ENCODE measurements at regions not wholly inside any gene's neighbourhood (a gene's known extent, or its start where the extent isn't known, plus 50 kb on each side); places are given as distances from the start of the nearest gene placed in this dataset.
A peak's percentile ranks its signal among the peaks of the same experiment; 100 is the strongest.

DNA sequence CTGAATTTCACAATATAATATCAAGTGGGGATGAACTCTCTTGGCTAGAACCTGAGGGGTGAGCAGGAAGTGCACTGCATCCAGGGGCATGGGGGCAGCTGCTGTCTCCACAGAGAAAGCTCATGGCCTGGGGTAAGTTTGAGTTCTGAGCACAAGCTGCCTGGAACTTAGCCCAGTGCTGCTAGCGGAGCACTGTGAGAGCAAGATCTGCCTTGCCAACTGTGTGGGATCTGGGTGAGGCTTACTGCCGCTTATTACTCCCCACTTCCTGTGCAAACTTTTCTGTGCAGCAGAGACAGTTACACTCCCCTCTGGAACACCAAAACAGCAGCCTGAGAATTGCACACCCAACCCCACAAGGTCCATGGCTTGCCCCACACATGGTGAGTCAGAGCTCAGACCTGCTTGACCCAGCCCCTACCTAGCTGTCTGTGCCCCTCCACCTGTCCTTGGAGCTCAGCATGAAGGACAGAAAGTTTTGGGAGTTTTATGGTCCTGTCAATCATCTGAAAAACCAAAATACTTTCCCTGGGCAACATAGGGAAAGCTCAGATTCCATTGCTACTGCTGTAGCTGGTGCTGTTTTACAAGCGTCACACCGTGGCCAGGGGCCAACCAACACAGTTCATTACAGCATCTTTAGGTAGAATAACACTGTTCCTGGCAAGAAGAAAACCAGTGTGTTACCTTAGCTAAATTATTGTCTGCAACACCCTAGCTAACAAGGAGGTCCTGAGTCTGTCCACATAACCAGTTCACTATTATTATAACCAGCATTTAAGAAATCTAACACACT lies 762.1 kb upstream of the NEGR1 start:
- ATAC-seq: peak in 1 of 4 donors; percentile 31
- no peaks in the 10 kb centered on the region for H3K36me3 ChIP-seq
- no peaks in the 10 kb centered on the region for H3K4me1 ChIP-seq
- peaks cover 0 to 11% (median 0%) of the 10 kb centered on the region in 12 donors for H3K9me3 ChIP-seq
- 51 to 65% (median 53%) methylated on average over 4 of the region's 4 CpGs for WGBS, 4 donors
- H3K27ac ChIP-seq: no peak overlapping the region
- no peaks in the 10 kb centered on the region for H3K27me3 ChIP-seq
- no peak for TF ChIP-seq POLR2A (IDR thresholded peaks at IDR 0.05)
- TF ChIP-seq, protein P1, sequence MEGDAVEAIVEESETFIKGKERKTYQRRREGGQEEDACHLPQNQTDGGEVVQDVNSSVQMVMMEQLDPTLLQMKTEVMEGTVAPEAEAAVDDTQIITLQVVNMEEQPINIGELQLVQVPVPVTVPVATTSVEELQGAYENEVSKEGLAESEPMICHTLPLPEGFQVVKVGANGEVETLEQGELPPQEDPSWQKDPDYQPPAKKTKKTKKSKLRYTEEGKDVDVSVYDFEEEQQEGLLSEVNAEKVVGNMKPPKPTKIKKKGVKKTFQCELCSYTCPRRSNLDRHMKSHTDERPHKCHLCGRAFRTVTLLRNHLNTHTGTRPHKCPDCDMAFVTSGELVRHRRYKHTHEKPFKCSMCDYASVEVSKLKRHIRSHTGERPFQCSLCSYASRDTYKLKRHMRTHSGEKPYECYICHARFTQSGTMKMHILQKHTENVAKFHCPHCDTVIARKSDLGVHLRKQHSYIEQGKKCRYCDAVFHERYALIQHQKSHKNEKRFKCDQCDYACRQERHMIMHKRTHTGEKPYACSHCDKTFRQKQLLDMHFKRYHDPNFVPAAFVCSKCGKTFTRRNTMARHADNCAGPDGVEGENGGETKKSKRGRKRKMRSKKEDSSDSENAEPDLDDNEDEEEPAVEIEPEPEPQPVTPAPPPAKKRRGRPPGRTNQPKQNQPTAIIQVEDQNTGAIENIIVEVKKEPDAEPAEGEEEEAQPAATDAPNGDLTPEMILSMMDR (IDR thresholded peaks at IDR 0.05): no peak
- intact Hi-C loops (cut with DNase I): no loop called here
- peak in 3 of 5 donors; percentile 6 to 35 (median 32) for DNase-seq
- no peak overlapping the region for H3K4me3 ChIP-seq

DNA sequence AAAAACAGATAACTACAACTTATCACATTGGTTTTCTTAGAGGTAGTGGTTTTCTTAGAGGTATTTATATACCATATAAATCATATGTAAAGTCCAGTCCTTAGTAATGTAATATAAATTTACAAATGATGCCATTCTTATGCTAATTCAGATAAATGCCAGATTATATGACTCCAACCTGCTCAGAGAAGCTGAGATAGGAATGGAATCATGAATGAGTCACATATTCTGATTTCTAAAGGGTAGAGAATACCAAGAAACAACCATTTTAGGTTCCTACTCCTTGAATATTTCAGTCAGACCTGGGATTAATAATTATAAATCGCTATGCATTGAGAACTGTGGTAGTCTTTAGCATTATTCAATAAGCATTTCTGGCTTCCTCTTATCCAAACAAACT lies 760.1 kb upstream of the NEGR1 start:
- TF ChIP-seq, protein P1 (IDR thresholded peaks at IDR 0.05): no peak
- TF ChIP-seq POLR2A (IDR thresholded peaks at IDR 0.05): no peak
- WGBS, 4 donors: 72 to 85% (median 77%) methylated on average over 1 of the region's 1 CpG
- H3K4me1 ChIP-seq: no peaks in the 10 kb centered on the region
- H3K9me3 ChIP-seq: peaks cover 0 to 8% (median 0%) of the 10 kb centered on the region in 12 donors
- H3K27ac ChIP-seq: no peak overlapping the region
- H3K36me3 ChIP-seq: no peaks in the 10 kb centered on the region
- no peak for DNase-seq
- no peak overlapping the region for H3K4me3 ChIP-seq
- intact Hi-C loops (cut with DNase I): no loop called here
- ATAC-seq: no peak
- H3K27me3 ChIP-seq: no peaks in the 10 kb centered on the region

DNA sequence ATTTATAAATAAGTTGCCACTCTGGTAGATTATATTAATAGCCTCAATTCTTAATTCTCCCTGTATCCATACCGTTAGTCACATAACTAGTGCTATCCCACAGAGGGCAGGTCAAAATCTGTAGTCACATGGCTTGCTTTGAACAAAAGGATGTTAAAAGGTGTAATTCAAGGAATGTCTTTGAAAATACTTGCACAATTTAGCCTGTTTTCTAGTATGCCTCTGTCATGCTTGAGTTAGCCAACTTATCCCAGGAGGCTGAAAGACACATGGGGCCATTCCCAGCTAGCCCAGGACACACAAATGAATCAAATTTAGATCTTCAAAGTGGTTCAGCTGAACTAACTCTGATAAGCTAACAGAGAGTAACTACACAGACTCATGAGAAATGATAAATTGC lies 758.5 kb upstream of the NEGR1 start:
- Histone ChIP-seq H3K4me1 (no peaks in the 10 kb centered on the region), H3K36me3 (no peaks in the 10 kb centered on the region), H3K9me3 (peaks cover 0 to 4% (median 0%) of the 10 kb centered on the region in 12 donors), H3K27me3 (no peaks in the 10 kb centered on the region), H3K27ac (no peak overlapping the region), H3K4me3 (no peak overlapping the region)
- DNase-seq (no peak), ATAC-seq (no peak)
- 73 to 83% (median 78%) methylated on average over 1 of the region's 1 CpG for WGBS, 4 donors
- TF ChIP-seq, protein P1 (IDR thresholded peaks at IDR 0.05): no peak
- TF ChIP-seq POLR2A (IDR thresholded peaks at IDR 0.05): no peak
- intact Hi-C loops (cut with DNase I): no loop called here

DNA sequence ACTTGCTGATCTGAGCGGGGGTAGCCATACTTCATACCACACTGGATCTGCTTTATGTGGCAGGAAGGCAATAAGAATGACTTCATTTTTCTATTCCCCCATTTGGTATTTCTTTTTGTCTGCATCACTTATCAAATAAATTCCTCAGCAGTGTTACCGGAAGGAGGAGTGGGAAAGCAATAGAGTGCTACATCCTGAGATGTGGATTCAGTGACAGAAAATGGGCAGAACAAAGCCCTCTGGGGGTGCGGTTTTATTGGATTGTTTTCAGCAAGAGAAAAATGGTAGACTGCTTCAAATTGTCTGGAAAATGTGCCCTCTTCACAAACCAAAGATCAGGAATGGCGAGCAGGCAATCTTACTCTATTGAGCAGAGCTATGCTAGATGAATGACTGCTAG lies 751.9 kb upstream of the NEGR1 start:
- Histone ChIP-seq H3K36me3 (no peaks in the 10 kb centered on the region), H3K4me1 (no peaks in the 10 kb centered on the region), H3K9me3 (no peaks in the 10 kb centered on the region), H3K27me3 (no peaks in the 10 kb centered on the region), H3K27ac (no peak overlapping the region), H3K4me3 (no peak overlapping the region)
- WGBS, 4 donors: 65 to 70% (median 67%) methylated on average over 4 of the region's 4 CpGs
- ATAC-seq (no peak), DNase-seq (no peak)
- no peak for TF ChIP-seq POLR2A (IDR thresholded peaks at IDR 0.05)
- TF ChIP-seq, protein P1 (IDR thresholded peaks at IDR 0.05): no peak
- intact Hi-C loops (cut with DNase I): no loop called here

Measured in heart left ventricle (tissue), 16 donors.